K562 (cell line): ENCODE measurements at regions not wholly inside any gene's neighbourhood (a gene's known extent, or its start where the extent isn't known, plus 50 kb on each side); places are given as distances from the start of the nearest gene placed in this dataset.

Experiments used
- ATAC-seq: fragments of 200-7000 bp; cut with Tn5 transposase; 3 replicates; pipeline ENCODE4 v1.9.1; 2020; ENCODE audit warnings: moderate library complexity
- BruUV-seq: library from RNA; stranded (reverse); fragments of 400-500 nt; replicated peaks from 2 replicates; lab custom pipeline; 2021; lab: Mats Ljungman, UMichigan
- CTCF ChIA-PET: fragments of 300-600 bp; formaldehyde crosslinking; extraction: SDS; loops from one replicate; lab custom pipeline; 2021; ENCODE audit warnings: low intra/inter-chr PET ratio; lab: Yijun Ruan, JAX
- POLR2A ChIA-PET: fragments of 300-600, 350-650 bp; sonication (Branson Sonifier 250); formaldehyde crosslinking; extraction: SDS; loops from one replicate; lab custom pipeline; 2021; ENCODE audit warnings: antibody characterized with exemption, inconsistent platforms; lab: Yijun Ruan, JAX
- DNase-seq, 4 experiments: peaks; one replicate each; pipeline versions ENCODE4 v3.0.0 to v3.0.0-alpha.2; 2011 to 2018; ENCODE audit warnings: low spot score in 3 of 4, mixed read lengths in 3 of 4; ENCODE audit errors: extremely low read depth in 1 of 4
- FAIRE-seq: peaks from 2 replicates; lab custom pipeline; 2011; peaks lifted over from hg19 to GRCh38; lab: Jason Lieb, UNC
- H2AFZ ChIP-seq: 2 replicates; pipeline ENCODE4 v1.6.0; 2011; ENCODE audit warnings: low read depth, low read length, control low read depth, inconsistent platforms
- H3K27ac ChIP-seq: fragments of 200-600 bp; 3 replicates; pipeline ENCODE4 v1.8.0; 2011; ENCODE audit warnings: low read depth, mild to moderate bottlenecking, control low read depth, inconsistent platforms, low read length, moderate library complexity, mixed read lengths; ENCODE audit errors: extremely low read depth
- H3K27me3 ChIP-seq, 2 experiments: fragments of 300-600 bp in 1 of 2; 2 replicates in 1 of 2; 3 replicates in 1 of 2; pipeline versions ENCODE4 v1.6.0 to v1.8.0; 2011; ENCODE audit warnings: inconsistent platforms in 2 of 2, low read length in 2 of 2, mild to moderate bottlenecking in 1 of 2, mixed read lengths in 1 of 2, moderate library complexity in 1 of 2; ENCODE audit not compliant: control insufficient read depth in 2 of 2, insufficient read depth in 2 of 2
- H3K36me3 ChIP-seq: fragments of 300-600 bp; 3 replicates; pipeline ENCODE4 v1.8.0; 2011; ENCODE audit warnings: mild to moderate bottlenecking, low read length, inconsistent platforms; ENCODE audit not compliant: control insufficient read depth, insufficient read depth
- H3K4me1 ChIP-seq, 2 experiments: fragments of 200-600 bp in 1 of 2; replicated peaks in 1 of 2; 2 replicates in 1 of 2; 3 replicates in 1 of 2; pipeline versions ENCODE4 v1.5.1 to v1.8.0; 2011; ENCODE audit warnings: inconsistent platforms in 2 of 2, low read length in 2 of 2, mild to moderate bottlenecking in 1 of 2, mixed read lengths in 1 of 2, moderate library complexity in 1 of 2; ENCODE audit not compliant: control insufficient read depth in 2 of 2, insufficient read depth in 2 of 2
- H3K4me2 ChIP-seq: 2 replicates; pipeline ENCODE4 v1.6.1; 2011; ENCODE audit warnings: low read length, control low read depth, inconsistent platforms, mixed read lengths; ENCODE audit not compliant: insufficient read depth
- H3K4me3 ChIP-seq: fragments of 200-600 bp; sonication (generic), shearing (Covaris generic); 2 replicates; pipeline ENCODE4 v1.5.1; 2016; ENCODE audit warnings: control low read depth, inconsistent platforms
- H3K79me2 ChIP-seq: fragments of 200-600 bp; 3 replicates; pipeline ENCODE4 v1.8.0; 2011; ENCODE audit warnings: low read length, inconsistent platforms; ENCODE audit not compliant: control insufficient read depth, insufficient read depth
- H3K9ac ChIP-seq, 2 experiments: 2 replicates each; pipeline versions ENCODE4 v1.6.0 to v1.6.1; 2011; ENCODE audit warnings: low read depth in 2 of 2, low read length in 2 of 2, control low read depth in 1 of 2, inconsistent platforms in 1 of 2, mild to moderate bottlenecking in 1 of 2, mixed read lengths in 1 of 2; ENCODE audit not compliant: insufficient read depth in 1 of 2
- H3K9me1 ChIP-seq: one replicate; pipeline ENCODE4 v1.6.0; 2011; ENCODE audit warnings: inconsistent platforms, mild to moderate bottlenecking, low read length, moderate library complexity; ENCODE audit not compliant: control insufficient read depth, insufficient read depth
- H3K9me3 ChIP-seq: replicated peaks from 2 replicates; pipeline ENCODE4 v1.5.1; 2011; ENCODE audit warnings: low read depth, low read length, inconsistent platforms; ENCODE audit not compliant: control insufficient read depth, insufficient read depth
- H4K20me1 ChIP-seq: replicated peaks from 2 replicates; pipeline ENCODE4 v1.6.1; 2011; ENCODE audit warnings: low read length, inconsistent platforms, mixed read lengths; ENCODE audit not compliant: control insufficient read depth, insufficient read depth
- ARHGAP35 ChIP-seq: fragments of 450-650 bp; IDR thresholded peaks from 2 replicates; pipeline ENCODE4 v1.6.1; 2018; ENCODE audit not compliant: partially characterized antibody
- ELF1 ChIP-seq: fragments of 200-800 bp; sonication (Bioruptor generic); IDR thresholded peaks from 2 replicates; pipeline ENCODE4 v1.6.1; 2016; ENCODE audit warnings: missing genetic modification characterization, missing compliant biosample characterization
- MED1 ChIP-seq: sonication (generic); formaldehyde crosslinking; IDR thresholded peaks from 2 replicates; pipeline ENCODE4 v1.8.1; 2023; ENCODE audit warnings: missing genetic modification reagents, borderline replicate concordance
- POLR2G ChIP-seq: fragments of 200-400 bp; formaldehyde crosslinking; IDR thresholded peaks from 2 replicates; pipeline ENCODE4 v1.6.1; 2017; ENCODE audit warnings: low read depth, mild to moderate bottlenecking, antibody characterized with exemption, low read length, moderate library complexity
- PYGO2 ChIP-seq: fragments of 450-650 bp; IDR thresholded peaks from 2 replicates; pipeline ENCODE4 v1.6.1; 2016; ENCODE audit warnings: mild to moderate bottlenecking, missing genetic modification characterization, moderate library complexity, missing compliant biosample characterization
- WGBS: fragments of 100-300 bp; shearing (Covaris generic); methylation state at CpG from one replicate; pipeline ENCODE4 v1.1.6; 2016; ENCODE audit warnings: low coverage, mixed read lengths; ENCODE audit not compliant: insufficient coverage; ENCODE audit errors: missing lambda C conversion rate; 5-methylcytosine and 5-hydroxymethylcytosine counted together
- in situ Hi-C: fragments of 300-500 bp; cut with MboI; formaldehyde crosslinking; loops from 4 replicates; pipeline ENCODE4 v1.15.0; 2018; ENCODE audit warnings: inconsistent platforms, mixed read lengths
- intact Hi-C: fragments of 100-400 bp; cut with micrococcal nuclease; formaldehyde crosslinking; loops from 2 replicates; pipeline ENCODE4 v1.14.2; 2022
- TF ChIP-seq, protein P1 (sequence below): fragments of 250-450 bp; sonication (Bioruptor Pico); IDR thresholded peaks from 2 replicates; pipeline ENCODE4 v1.5.0; 2021; ENCODE audit warnings: mild to moderate bottlenecking, borderline replicate concordance
- TF ChIP-seq, protein P2 (sequence below): fragments of 250-450 bp; sonication (Bioruptor Pico); IDR thresholded peaks from 2 replicates; pipeline ENCODE4 v1.5.0; 2022; ENCODE audit warnings: mild to moderate bottlenecking

DNA sequence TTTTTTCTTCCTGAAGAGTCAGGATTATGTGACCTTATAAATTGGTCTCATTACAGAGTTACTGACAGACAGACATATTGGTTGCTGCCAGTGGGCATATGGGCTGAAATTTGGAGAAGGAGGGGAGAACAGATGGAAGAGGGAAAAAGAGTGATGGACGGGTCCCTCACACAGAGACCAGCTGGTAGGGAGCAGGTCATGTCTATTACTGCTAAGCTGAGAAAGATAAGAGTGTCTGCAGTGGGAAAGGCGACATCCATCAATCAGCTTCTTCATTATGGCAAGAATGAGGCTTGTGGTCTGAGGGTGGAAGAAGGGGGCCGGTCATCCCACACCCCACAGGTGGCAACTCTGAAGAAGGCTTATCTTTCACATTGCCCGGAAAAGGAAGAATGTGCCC, 353.8 kb upstream of the RSPO3 start (continued):
- TF ChIP-seq, protein P1, sequence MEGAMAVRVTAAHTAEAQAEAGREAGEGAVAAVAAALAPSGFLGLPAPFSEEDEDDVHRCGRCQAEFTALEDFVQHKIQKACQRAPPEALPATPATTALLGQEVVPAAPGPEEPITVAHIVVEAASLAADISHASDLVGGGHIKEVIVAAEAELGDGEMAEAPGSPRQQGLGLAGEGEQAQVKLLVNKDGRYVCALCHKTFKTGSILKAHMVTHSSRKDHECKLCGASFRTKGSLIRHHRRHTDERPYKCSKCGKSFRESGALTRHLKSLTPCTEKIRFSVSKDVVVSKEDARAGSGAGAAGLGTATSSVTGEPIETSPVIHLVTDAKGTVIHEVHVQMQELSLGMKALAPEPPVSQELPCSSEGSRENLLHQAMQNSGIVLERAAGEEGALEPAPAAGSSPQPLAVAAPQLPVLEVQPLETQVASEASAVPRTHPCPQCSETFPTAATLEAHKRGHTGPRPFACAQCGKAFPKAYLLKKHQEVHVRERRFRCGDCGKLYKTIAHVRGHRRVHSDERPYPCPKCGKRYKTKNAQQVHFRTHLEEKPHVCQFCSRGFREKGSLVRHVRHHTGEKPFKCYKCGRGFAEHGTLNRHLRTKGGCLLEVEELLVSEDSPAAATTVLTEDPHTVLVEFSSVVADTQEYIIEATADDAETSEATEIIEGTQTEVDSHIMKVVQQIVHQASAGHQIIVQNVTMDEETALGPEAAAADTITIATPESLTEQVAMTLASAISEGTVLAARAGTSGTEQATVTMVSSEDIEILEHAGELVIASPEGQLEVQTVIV (CRISPR knock-in tag), result no peak
- TF ChIP-seq, protein P2, sequence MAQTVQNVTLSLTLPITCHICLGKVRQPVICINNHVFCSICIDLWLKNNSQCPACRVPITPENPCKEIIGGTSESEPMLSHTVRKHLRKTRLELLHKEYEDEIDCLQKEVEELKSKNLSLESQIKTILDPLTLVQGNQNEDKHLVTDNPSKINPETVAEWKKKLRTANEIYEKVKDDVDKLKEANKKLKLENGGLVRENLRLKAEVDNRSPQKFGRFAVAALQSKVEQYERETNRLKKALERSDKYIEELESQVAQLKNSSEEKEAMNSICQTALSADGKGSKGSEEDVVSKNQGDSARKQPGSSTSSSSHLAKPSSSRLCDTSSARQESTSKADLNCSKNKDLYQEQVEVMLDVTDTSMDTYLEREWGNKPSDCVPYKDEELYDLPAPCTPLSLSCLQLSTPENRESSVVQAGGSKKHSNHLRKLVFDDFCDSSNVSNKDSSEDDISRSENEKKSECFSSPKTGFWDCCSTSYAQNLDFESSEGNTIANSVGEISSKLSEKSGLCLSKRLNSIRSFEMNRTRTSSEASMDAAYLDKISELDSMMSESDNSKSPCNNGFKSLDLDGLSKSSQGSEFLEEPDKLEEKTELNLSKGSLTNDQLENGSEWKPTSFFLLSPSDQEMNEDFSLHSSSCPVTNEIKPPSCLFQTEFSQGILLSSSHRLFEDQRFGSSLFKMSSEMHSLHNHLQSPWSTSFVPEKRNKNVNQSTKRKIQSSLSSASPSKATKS (CRISPR knock-in tag), result no peak
- no peak for TF ChIP-seq ELF1 (tag)
- no peak for TF ChIP-seq POLR2G
- TF ChIP-seq PYGO2 (tag), result no peak
- TF ChIP-seq, all 486 proteins: peak for 0

DNA sequence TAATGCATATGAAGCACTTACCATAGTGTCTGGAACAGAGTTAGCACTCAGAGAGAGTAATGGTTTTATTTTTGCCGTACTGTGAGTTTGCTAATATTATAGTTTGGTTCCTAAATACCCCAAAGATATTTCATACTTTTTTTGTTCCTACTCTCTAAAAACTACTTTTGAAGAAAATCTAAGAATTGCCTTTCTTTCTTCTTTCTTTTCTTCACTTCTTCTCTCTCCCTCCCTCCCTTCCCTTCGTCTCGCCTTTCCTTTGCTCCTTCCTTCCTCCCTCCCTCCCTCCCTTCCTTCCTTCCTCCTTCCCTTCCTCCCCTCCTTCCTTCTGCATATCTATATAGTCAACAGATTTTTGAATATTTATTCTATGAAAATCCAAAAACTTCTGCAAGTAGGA, 351.7 kb upstream of the RSPO3 start:
- Histone ChIP-seq H3K4me2 (no peak overlapping the region), H4K20me1 (no peaks in the 10 kb centered on the region), H3K9me1 (no peaks in the 10 kb centered on the region), H3K27me3 (no peaks in the 10 kb centered on the region), H3K36me3 (no peaks in the 10 kb centered on the region), H3K4me3 (no peak overlapping the region), H3K9ac (no peak overlapping the region), H3K9me3 (no peaks in the 10 kb centered on the region), H3K27ac (no peak overlapping the region), H3K79me2 (no peaks in the 10 kb centered on the region), H2AFZ (no peak overlapping the region), H3K4me1 (no peaks in the 10 kb centered on the region)
- TF ChIP-seq MED1 (no peak), ARHGAP35 (no peak)
- FAIRE-seq (no peak), DNase-seq (no peak), ATAC-seq (no peak)
- in situ Hi-C loops, result no loop called here
- CTCF ChIA-PET, result no interaction called here
- 2% methylated on average over 3 of the region's 3 CpGs for WGBS
- POLR2A ChIA-PET, result no interaction called here
- intact Hi-C loops, result no loop called here
- BruUV-seq, result no TSS peak
